Suprapubic skin (tissue), 3 donors: ENCODE measurements at regions not wholly inside any gene's neighbourhood (a gene's known extent, or its start where the extent isn't known, plus 50 kb on each side); places are given as distances from the start of the nearest gene placed in this dataset.

Experiments
- EP300 ChIP-seq: sonication (generic); formaldehyde crosslinking; IDR thresholded peaks from one replicate; pipeline ENCODE4 v1.6.1; 2017; ENCODE audit warnings: antibody characterized with exemption
- POLR2A ChIP-seq, 2 donors: fragments of 450-650 bp; IDR thresholded peaks; one replicate each; pipeline ENCODE4 v1.6.1; 2017; ENCODE audit warnings: antibody characterized with exemption in 2 of 2, mild to moderate bottlenecking in 2 of 2, moderate library complexity in 2 of 2
- TF ChIP-seq, protein P1 (sequence below), 2 donors: fragments of 200-600 bp in 1 of 2; fragments of 450-650 bp in 1 of 2; sonication (generic) in 1 of 2; IDR thresholded peaks; one replicate each; pipeline ENCODE4 v1.5.1; 2016 to 2019; ENCODE audit warnings: antibody characterized with exemption in 2 of 2, mild to moderate bottlenecking in 1 of 2, moderate library complexity in 1 of 2

DNA sequence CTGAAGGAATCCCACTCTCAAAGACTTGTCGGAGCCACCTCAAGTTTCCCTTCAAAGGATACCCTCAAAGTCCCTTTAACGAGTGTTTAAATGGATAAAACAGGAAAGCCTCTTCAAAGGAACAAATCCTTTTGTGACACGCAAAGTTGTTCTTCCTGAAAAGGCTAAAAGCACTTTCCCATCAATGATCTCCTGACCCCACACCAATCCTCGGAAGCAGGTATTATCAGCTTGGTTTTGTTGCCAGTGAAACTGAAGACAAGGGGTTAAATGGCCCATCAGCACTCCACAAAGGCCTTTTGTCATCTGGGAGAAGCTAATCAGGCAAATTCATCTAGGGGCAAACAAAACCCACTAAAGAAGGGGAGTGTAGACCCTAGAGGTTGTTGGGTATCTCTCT, 418.0 kb upstream of the ID2 start:
- TF ChIP-seq, protein P1, sequence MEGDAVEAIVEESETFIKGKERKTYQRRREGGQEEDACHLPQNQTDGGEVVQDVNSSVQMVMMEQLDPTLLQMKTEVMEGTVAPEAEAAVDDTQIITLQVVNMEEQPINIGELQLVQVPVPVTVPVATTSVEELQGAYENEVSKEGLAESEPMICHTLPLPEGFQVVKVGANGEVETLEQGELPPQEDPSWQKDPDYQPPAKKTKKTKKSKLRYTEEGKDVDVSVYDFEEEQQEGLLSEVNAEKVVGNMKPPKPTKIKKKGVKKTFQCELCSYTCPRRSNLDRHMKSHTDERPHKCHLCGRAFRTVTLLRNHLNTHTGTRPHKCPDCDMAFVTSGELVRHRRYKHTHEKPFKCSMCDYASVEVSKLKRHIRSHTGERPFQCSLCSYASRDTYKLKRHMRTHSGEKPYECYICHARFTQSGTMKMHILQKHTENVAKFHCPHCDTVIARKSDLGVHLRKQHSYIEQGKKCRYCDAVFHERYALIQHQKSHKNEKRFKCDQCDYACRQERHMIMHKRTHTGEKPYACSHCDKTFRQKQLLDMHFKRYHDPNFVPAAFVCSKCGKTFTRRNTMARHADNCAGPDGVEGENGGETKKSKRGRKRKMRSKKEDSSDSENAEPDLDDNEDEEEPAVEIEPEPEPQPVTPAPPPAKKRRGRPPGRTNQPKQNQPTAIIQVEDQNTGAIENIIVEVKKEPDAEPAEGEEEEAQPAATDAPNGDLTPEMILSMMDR (IDR thresholded peaks at IDR 0.05), result no peak
- TF ChIP-seq POLR2A (IDR thresholded peaks at IDR 0.05) (no peak), EP300 (no peak)
